ENCODE measurements at regions not wholly inside any gene's neighbourhood (a gene's known extent, or its start where the extent isn't known, plus 50 kb on each side); places are given as distances from the start of the nearest gene placed in this dataset.

DNA sequence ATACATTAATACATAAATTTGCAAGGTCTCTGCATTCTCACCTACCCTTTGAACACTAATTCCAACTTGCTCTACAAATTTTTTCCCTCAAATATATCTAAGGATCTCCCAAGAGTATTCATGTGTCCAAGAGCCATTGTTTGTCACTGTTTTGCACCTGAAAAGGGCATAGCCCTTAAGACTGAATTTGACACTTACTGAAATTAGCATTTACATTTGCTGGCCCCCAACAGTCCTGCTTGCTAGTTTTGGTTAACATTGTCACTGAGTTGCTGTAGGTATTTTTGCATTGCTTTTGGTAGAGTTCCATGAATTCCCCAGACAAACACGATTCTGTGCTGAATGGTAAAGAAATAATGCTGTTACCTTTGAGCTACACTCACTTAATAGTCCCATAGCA is 57.3 kb downstream of the KCNA4 start:
- TF ChIP-seq, protein P1, sequence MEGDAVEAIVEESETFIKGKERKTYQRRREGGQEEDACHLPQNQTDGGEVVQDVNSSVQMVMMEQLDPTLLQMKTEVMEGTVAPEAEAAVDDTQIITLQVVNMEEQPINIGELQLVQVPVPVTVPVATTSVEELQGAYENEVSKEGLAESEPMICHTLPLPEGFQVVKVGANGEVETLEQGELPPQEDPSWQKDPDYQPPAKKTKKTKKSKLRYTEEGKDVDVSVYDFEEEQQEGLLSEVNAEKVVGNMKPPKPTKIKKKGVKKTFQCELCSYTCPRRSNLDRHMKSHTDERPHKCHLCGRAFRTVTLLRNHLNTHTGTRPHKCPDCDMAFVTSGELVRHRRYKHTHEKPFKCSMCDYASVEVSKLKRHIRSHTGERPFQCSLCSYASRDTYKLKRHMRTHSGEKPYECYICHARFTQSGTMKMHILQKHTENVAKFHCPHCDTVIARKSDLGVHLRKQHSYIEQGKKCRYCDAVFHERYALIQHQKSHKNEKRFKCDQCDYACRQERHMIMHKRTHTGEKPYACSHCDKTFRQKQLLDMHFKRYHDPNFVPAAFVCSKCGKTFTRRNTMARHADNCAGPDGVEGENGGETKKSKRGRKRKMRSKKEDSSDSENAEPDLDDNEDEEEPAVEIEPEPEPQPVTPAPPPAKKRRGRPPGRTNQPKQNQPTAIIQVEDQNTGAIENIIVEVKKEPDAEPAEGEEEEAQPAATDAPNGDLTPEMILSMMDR (IDR thresholded peaks at IDR 0.05; ENCODE audit: control extremely low read depth, extremely low read depth): no peak
- WGBS, 2 donors: 23 to 30% methylated on average over 1 of the region's 1 CpG
- Histone ChIP-seq H3K9me3 (ENCODE audit: control insufficient read depth in 4 of 4, insufficient read depth in 3 of 4, low read length in 3 of 4) (no peaks in the 10 kb centered on the region), H3K4me3 (no peak overlapping the region), H3K27ac (ENCODE audit: low read depth in 1 of 2, low read length in 1 of 2) (no peak overlapping the region), H3K9ac (ENCODE audit: insufficient read depth in 1 of 2, low read length in 2 of 2) (no peak overlapping the region), H3K4me1 (ENCODE audit: control insufficient read depth in 5 of 5, insufficient read depth in 5 of 5, low read length in 5 of 5) (peaks cover 0 to 8% (median 0%) of the 10 kb centered on the region in 5 donors), H3K36me3 (ENCODE audit: control insufficient read depth in 4 of 4, insufficient read depth in 4 of 4, low read length in 4 of 4) (no peaks in the 10 kb centered on the region), H3K27me3 (ENCODE audit: control insufficient read depth in 3 of 3, insufficient read depth in 3 of 3, low read length in 2 of 3) (no peaks in the 10 kb centered on the region)
- ATAC-seq (ENCODE audit: insufficient read depth, low FRiP score) (no peak), DNase-seq (no peak)

DNA sequence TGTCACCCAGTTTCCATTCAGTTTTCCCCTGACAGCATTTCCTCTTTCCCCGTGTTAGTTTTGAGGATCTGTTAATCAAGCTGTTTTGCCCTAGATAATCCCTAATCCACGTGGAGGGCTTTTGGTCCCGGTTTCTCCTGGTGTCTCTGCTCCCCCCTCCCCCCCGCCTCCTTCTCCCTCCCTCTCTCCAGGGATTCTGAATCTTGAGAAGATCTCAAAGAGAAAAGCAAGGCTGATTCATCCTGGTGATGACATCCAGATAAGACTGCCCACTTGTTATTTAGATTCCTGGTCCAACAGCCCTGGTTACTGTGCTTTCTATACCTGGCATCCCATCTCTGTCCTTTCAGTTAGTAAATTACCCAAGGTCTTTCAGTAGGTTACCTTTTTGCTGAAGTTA is 59.4 kb downstream of the KCNA4 start:
- Histone ChIP-seq H3K9me3 (ENCODE audit: control insufficient read depth in 4 of 4, insufficient read depth in 3 of 4, low read length in 3 of 4) (no peaks in the 10 kb centered on the region), H3K9ac (ENCODE audit: insufficient read depth in 1 of 2, low read length in 2 of 2) (no peak overlapping the region), H3K36me3 (ENCODE audit: control insufficient read depth in 4 of 4, insufficient read depth in 4 of 4, low read length in 4 of 4) (no peaks in the 10 kb centered on the region), H3K27me3 (ENCODE audit: control insufficient read depth in 3 of 3, insufficient read depth in 3 of 3, low read length in 2 of 3) (no peaks in the 10 kb centered on the region), H3K27ac (ENCODE audit: low read depth in 1 of 2, low read length in 1 of 2) (no peak overlapping the region), H3K4me1 (ENCODE audit: control insufficient read depth in 5 of 5, insufficient read depth in 5 of 5, low read length in 5 of 5) (peaks cover 0 to 4% (median 0%) of the 10 kb centered on the region in 5 donors), H3K4me3 (no peak overlapping the region)
- WGBS, 2 donors: 34 to 41% methylated on average over 4 of the region's 4 CpGs
- no peak for ATAC-seq (ENCODE audit: insufficient read depth, low FRiP score)
- TF ChIP-seq, protein P1 (IDR thresholded peaks at IDR 0.05; ENCODE audit: control extremely low read depth, extremely low read depth): no peak
- DNase-seq: no peak

DNA sequence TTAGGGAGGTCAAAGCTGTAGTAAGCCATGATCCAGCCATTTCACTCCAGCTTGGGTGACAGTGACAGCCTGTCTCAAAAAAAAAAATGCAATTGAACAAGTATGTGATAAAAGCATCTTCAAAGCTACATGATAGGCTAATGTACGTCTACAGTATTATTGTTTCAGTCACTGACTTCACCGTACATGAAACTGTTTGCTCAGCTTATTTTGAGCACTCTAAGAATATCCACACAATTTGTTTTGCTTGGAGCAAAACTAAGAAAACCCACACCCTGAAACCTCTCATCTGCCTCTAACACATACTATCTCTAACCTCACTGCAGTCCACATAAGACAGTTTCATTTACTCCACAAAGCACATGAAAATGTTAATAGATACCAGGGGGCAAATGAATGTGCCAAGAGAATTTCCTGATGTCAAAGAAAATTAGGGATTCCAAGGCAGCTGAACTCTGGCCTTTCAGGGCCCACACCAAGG is 60.7 kb downstream of the KCNA4 start:
- Histone ChIP-seq H3K4me3 (no peak overlapping the region), H3K36me3 (ENCODE audit: control insufficient read depth in 4 of 4, insufficient read depth in 4 of 4, low read length in 4 of 4) (no peaks in the 10 kb centered on the region), H3K27ac (ENCODE audit: low read depth in 1 of 2, low read length in 1 of 2) (no peak overlapping the region), H3K9me3 (ENCODE audit: control insufficient read depth in 4 of 4, insufficient read depth in 3 of 4, low read length in 3 of 4) (no peaks in the 10 kb centered on the region), H3K27me3 (ENCODE audit: control insufficient read depth in 3 of 3, insufficient read depth in 3 of 3, low read length in 2 of 3) (no peaks in the 10 kb centered on the region), H3K9ac (ENCODE audit: insufficient read depth in 1 of 2, low read length in 2 of 2) (no peak overlapping the region), H3K4me1 (ENCODE audit: control insufficient read depth in 5 of 5, insufficient read depth in 5 of 5, low read length in 5 of 5) (peaks cover 0 to 4% (median 0%) of the 10 kb centered on the region in 5 donors)
- ATAC-seq (ENCODE audit: insufficient read depth, low FRiP score) (no peak), DNase-seq (no peak)
- WGBS, 2 donors: 64 to 79% methylated on average over 2 of the region's 2 CpGs
- TF ChIP-seq, protein P1 (IDR thresholded peaks at IDR 0.05; ENCODE audit: control extremely low read depth, extremely low read depth): no peak

DNA sequence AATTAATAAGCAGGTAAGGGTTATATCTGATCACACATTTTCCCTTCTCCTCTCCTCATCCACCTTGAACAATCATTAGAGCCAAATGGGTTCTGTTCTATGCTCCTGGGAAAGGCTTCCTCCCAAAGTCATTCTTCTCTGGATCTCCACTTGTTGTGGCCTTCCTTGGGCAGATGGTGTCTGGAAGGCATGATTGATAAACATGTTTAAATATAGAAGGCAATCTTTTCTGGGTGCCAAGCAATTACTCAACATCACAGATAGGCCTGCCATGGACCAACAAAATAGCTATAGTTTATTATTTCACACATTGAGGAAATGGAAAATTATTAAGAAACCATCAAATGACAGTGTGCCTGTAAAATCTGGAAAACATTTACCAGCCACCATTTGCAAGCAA is 73.5 kb downstream of the KCNA4 start:
- no peak overlapping the region for H3K4me3 ChIP-seq
- DNase-seq: no peak
- H3K4me1 ChIP-seq (ENCODE audit: control insufficient read depth in 5 of 5, insufficient read depth in 5 of 5, low read length in 5 of 5): no peaks in the 10 kb centered on the region
- H3K9me3 ChIP-seq (ENCODE audit: control insufficient read depth in 4 of 4, insufficient read depth in 3 of 4, low read length in 3 of 4): peaks cover 0 to 8% (median 0%) of the 10 kb centered on the region in 4 donors
- no peaks in the 10 kb centered on the region for H3K27me3 ChIP-seq (ENCODE audit: control insufficient read depth in 3 of 3, insufficient read depth in 3 of 3, low read length in 2 of 3)
- no peaks in the 10 kb centered on the region for H3K36me3 ChIP-seq (ENCODE audit: control insufficient read depth in 4 of 4, insufficient read depth in 4 of 4, low read length in 4 of 4)
- H3K27ac ChIP-seq (ENCODE audit: low read depth in 1 of 2, low read length in 1 of 2): no peak overlapping the region
- TF ChIP-seq, protein P1 (IDR thresholded peaks at IDR 0.05; ENCODE audit: control extremely low read depth, extremely low read depth): no peak
- H3K9ac ChIP-seq (ENCODE audit: insufficient read depth in 1 of 2, low read length in 2 of 2): no peak overlapping the region
- ATAC-seq (ENCODE audit: insufficient read depth, low FRiP score): no peak

All from lung (tissue), 11 donors.